OCI-LY3 (cell line): ENCODE measurements at regions not wholly inside any gene's neighbourhood (a gene's known extent, or its start where the extent isn't known, plus 50 kb on each side); places are given as distances from the start of the nearest gene placed in this dataset.

Source experiments
- H2AFZ ChIP-seq: fragments of 200-600, 300-600 bp; shearing (Covaris generic); 2 replicates; pipeline ENCODE4 v1.6.0; 2014; ENCODE audit warnings: antibody characterized with exemption, low read depth, low read length
- H3K27ac ChIP-seq: fragments of 200-600, 300-600 bp; sonication (generic); 2 replicates; pipeline ENCODE4 v1.5.1; 2014; ENCODE audit warnings: mild to moderate bottlenecking, low read length, moderate library complexity, mixed read lengths
- H3K27me3 ChIP-seq: fragments of 200-600, 300-600 bp; sonication (generic); 2 replicates; pipeline ENCODE4 v1.6.1; 2014; ENCODE audit warnings: low read depth, low read length, mixed read lengths
- H3K36me3 ChIP-seq: fragments of 200-600, 300-600 bp; sonication (generic); replicated peaks from 2 replicates; pipeline ENCODE3; 2014; ENCODE audit warnings: low read depth, low read length, mixed read lengths
- H3K4me1 ChIP-seq: fragments of 300-600, 200-600 bp; sonication (generic); 2 replicates; pipeline ENCODE4 v1.6.1; 2014; ENCODE audit warnings: low read length, mixed read lengths
- H3K4me2 ChIP-seq: fragments of 200-600, 300-600 bp; sonication (generic); 2 replicates; pipeline ENCODE4 v1.6.1; 2014; ENCODE audit warnings: low read length, mixed read lengths
- H3K4me3 ChIP-seq: fragments of 300-600, 200-600 bp; sonication (generic); 2 replicates; pipeline ENCODE4 v1.5.1; 2014; ENCODE audit warnings: antibody characterized with exemption, mild to moderate bottlenecking, low read length, moderate library complexity
- H3K79me2 ChIP-seq: fragments of 300-600, 200-600 bp; shearing (Covaris generic); 2 replicates; pipeline ENCODE4 v1.6.1; 2014; ENCODE audit warnings: mild to moderate bottlenecking, low read length, mixed read lengths
- H3K9ac ChIP-seq: fragments of 300-600, 200-600 bp; shearing (Covaris generic); 2 replicates; pipeline ENCODE4 v1.6.0; 2014; ENCODE audit warnings: mild to moderate bottlenecking, low read length, moderate library complexity
- H3K9me3 ChIP-seq: fragments of 200-600, 300-600 bp; shearing (Covaris generic); 2 replicates; pipeline ENCODE4 v1.6.1; 2014; ENCODE audit warnings: low read length, mixed read lengths; ENCODE audit not compliant: insufficient read depth
- H4K20me1 ChIP-seq: fragments of 200-600, 300-600 bp; sonication (generic); 2 replicates; pipeline ENCODE4 v1.6.1; 2016; ENCODE audit warnings: low read length, mixed read lengths; ENCODE audit not compliant: insufficient read depth
- EZH2phosphoT487 ChIP-seq: fragments of 200-600 bp; shearing (Covaris generic); IDR thresholded peaks from 2 replicates; pipeline ENCODE4 v1.6.1; 2018; ENCODE audit warnings: antibody characterized with exemption, mixed run types, low read depth
- TF ChIP-seq, protein P1 (sequence below): fragments of 200-600, 300-600 bp; sonication (generic); IDR thresholded peaks from 2 replicates; pipeline ENCODE4 v1.5.1; 2014; ENCODE audit warnings: antibody characterized with exemption, low read length, low read depth

DNA sequence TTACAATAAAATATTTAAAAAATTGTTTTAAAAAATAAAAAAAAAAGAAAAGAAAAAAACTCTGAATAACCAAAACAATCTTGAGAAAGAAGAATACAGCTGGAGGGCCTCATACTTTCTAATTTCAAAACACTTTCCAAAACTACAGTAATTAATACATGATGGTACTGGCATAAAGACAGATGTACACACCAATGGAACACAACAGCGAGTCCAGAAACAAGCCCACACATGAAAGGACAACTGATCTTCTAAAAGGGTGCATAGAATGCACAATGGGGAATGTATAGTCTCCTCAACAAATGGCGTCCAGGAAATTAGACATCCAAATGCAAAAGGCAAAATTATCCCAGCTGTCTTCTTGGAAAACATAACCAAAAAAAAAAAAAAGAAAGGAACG lies 99.6 kb downstream of the LURAP1L start:
- no peak overlapping the region for H3K9ac ChIP-seq
- TF ChIP-seq, protein P1, sequence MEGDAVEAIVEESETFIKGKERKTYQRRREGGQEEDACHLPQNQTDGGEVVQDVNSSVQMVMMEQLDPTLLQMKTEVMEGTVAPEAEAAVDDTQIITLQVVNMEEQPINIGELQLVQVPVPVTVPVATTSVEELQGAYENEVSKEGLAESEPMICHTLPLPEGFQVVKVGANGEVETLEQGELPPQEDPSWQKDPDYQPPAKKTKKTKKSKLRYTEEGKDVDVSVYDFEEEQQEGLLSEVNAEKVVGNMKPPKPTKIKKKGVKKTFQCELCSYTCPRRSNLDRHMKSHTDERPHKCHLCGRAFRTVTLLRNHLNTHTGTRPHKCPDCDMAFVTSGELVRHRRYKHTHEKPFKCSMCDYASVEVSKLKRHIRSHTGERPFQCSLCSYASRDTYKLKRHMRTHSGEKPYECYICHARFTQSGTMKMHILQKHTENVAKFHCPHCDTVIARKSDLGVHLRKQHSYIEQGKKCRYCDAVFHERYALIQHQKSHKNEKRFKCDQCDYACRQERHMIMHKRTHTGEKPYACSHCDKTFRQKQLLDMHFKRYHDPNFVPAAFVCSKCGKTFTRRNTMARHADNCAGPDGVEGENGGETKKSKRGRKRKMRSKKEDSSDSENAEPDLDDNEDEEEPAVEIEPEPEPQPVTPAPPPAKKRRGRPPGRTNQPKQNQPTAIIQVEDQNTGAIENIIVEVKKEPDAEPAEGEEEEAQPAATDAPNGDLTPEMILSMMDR, result no peak
- no peak for TF ChIP-seq EZH2phosphoT487
- no peaks in the 10 kb centered on the region for H3K4me1 ChIP-seq
- no peaks in the 10 kb centered on the region for H4K20me1 ChIP-seq
- no peak overlapping the region for H2AFZ ChIP-seq
- no peaks in the 10 kb centered on the region for H3K27me3 ChIP-seq
- no peak overlapping the region for H3K4me2 ChIP-seq
- no peak overlapping the region for H3K27ac ChIP-seq
- no peaks in the 10 kb centered on the region for H3K9me3 ChIP-seq
- H3K4me3 ChIP-seq, result no peak overlapping the region
- H3K36me3 ChIP-seq, result no peaks in the 10 kb centered on the region
- H3K79me2 ChIP-seq, result no peaks in the 10 kb centered on the region

DNA sequence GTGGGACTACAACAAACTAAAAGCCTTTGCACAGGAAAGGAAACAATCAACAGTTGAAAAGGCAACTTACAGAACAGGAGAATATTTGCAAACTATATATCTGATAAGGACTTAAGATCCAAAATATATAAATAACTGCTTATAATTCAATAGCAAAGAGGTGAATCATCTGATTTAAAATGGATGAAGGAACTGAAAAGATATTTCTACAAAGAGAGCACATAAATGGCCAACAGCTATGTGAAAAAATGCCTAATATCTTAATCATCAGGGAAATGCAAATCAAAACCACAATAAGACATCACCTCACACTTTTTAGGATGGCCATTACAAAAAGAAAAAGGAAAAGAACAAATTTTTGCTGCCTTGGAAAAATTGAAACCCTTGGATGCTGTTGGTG lies 100.4 kb downstream of the LURAP1L start:
- Histone ChIP-seq H4K20me1 (no peaks in the 10 kb centered on the region), H3K36me3 (no peaks in the 10 kb centered on the region), H3K4me2 (no peak overlapping the region), H3K9me3 (no peaks in the 10 kb centered on the region), H3K27me3 (no peaks in the 10 kb centered on the region), H3K79me2 (no peaks in the 10 kb centered on the region), H2AFZ (no peak overlapping the region), H3K27ac (no peak overlapping the region), H3K4me1 (no peaks in the 10 kb centered on the region), H3K4me3 (no peak overlapping the region), H3K9ac (no peak overlapping the region)
- TF ChIP-seq EZH2phosphoT487, result no peak
- TF ChIP-seq, protein P1, result no peak

- H3K79me2 ChIP-seq, result no peaks in the 10 kb centered on the region
- H3K4me1 ChIP-seq, result no peaks in the 10 kb centered on the region
- no peak overlapping the region for H3K27ac ChIP-seq
- H4K20me1 ChIP-seq, result no peaks in the 10 kb centered on the region
- no peaks in the 10 kb centered on the region for H3K36me3 ChIP-seq
- no peak overlapping the region for H3K9ac ChIP-seq
- TF ChIP-seq EZH2phosphoT487, result no peak
- TF ChIP-seq, protein P1, result no peak
- no peaks in the 10 kb centered on the region for H3K9me3 ChIP-seq
- no peaks in the 10 kb centered on the region for H3K27me3 ChIP-seq
- H3K4me2 ChIP-seq, result no peak overlapping the region
- H2AFZ ChIP-seq, result no peak overlapping the region
- H3K4me3 ChIP-seq, result no peak overlapping the region
Measured at GRCh38 chr9:12876872-12877271, 102.1 kb downstream of the LURAP1L start.

- H3K4me1 ChIP-seq, result no peaks in the 10 kb centered on the region
- H3K4me3 ChIP-seq, result no peak overlapping the region
- no peaks in the 10 kb centered on the region for H3K79me2 ChIP-seq
- H3K36me3 ChIP-seq, result no peaks in the 10 kb centered on the region
- H3K27me3 ChIP-seq, result no peaks in the 10 kb centered on the region
- no peaks in the 10 kb centered on the region for H3K9me3 ChIP-seq
- H4K20me1 ChIP-seq, result no peaks in the 10 kb centered on the region
- TF ChIP-seq EZH2phosphoT487, result no peak
- TF ChIP-seq, protein P1, result no peak
- H3K4me2 ChIP-seq, result no peak overlapping the region
- H3K27ac ChIP-seq, result no peak overlapping the region
- H3K9ac ChIP-seq, result no peak overlapping the region
- H2AFZ ChIP-seq, result no peak overlapping the region
Measured at GRCh38 chr9:12878351-12878978, 103.6 kb downstream of the LURAP1L start.
